ENCODE measurements at regions not wholly inside any gene's neighbourhood (a gene's known extent, or its start where the extent isn't known, plus 50 kb on each side); places are given as distances from the start of the nearest gene placed in this dataset.

GRCh38 chr1:240036526-240036925 lies 55.2 kb upstream of the FMN2 start:
- Mint-ChIP-seq H3K36me3 (ENCODE audit: low read depth) (no peaks in the 10 kb centered on the region), H3K4me1 (ENCODE audit: low read depth) (no peaks in the 10 kb centered on the region), H3K4me3 (no peak overlapping the region), H3K9me3 (no peaks in the 10 kb centered on the region), H3K27ac (no peak overlapping the region), H3K27me3 (no peaks in the 10 kb centered on the region)
- DNase-seq: no peak
